ENCODE measurements at regions not wholly inside any gene's neighbourhood (a gene's known extent, or its start where the extent isn't known, plus 50 kb on each side); places are given as distances from the start of the nearest gene placed in this dataset.

- peak; percentile 76 for DNase-seq (ENCODE audit: low read depth)
- H3K4me3 ChIP-seq (ENCODE audit: control insufficient read depth, low read depth, low read length): no peak overlapping the region
- TF ChIP-seq CTCF (conservative IDR thresholded peaks at IDR 0.05; ENCODE audit: control insufficient read depth, insufficient read depth, low read depth, low read length): no peak
Observed at GRCh38 chrX:20521222-20521621, 254.5 kb upstream of the RPS6KA3 start.

- H3K4me3 ChIP-seq (ENCODE audit: control insufficient read depth, low read depth, low read length): no peak overlapping the region
- no peak for DNase-seq (ENCODE audit: low read depth)
- no peak for TF ChIP-seq CTCF (conservative IDR thresholded peaks at IDR 0.05; ENCODE audit: control insufficient read depth, insufficient read depth, low read depth, low read length)
Observed at GRCh38 chrX:20519826-20520225, 253.1 kb upstream of the RPS6KA3 start.

- no peak overlapping the region for H3K4me3 ChIP-seq (ENCODE audit: control insufficient read depth, low read depth, low read length)
- no peak for DNase-seq (ENCODE audit: low read depth)
- TF ChIP-seq CTCF (conservative IDR thresholded peaks at IDR 0.05; ENCODE audit: control insufficient read depth, insufficient read depth, low read depth, low read length): no peak
Observed at GRCh38 chrX:20519146-20519545, 252.4 kb upstream of the RPS6KA3 start.

- peak; percentile 79 for DNase-seq (ENCODE audit: low read depth)
- no peak overlapping the region for H3K4me3 ChIP-seq (ENCODE audit: control insufficient read depth, low read depth, low read length)
- TF ChIP-seq CTCF (conservative IDR thresholded peaks at IDR 0.05; ENCODE audit: control insufficient read depth, insufficient read depth, low read depth, low read length): no peak
Observed at GRCh38 chrX:20517565-20517964, 250.9 kb upstream of the RPS6KA3 start.

- TF ChIP-seq CTCF (conservative IDR thresholded peaks at IDR 0.05; ENCODE audit: control insufficient read depth, insufficient read depth, low read depth, low read length): no peak
- peak; percentile 89 for DNase-seq (ENCODE audit: low read depth)
- H3K4me3 ChIP-seq (ENCODE audit: control insufficient read depth, low read depth, low read length): no peak overlapping the region
Observed at GRCh38 chrX:20515841-20516461, 249.2 kb upstream of the RPS6KA3 start.

GRCh38 chrX:20514358-20514757 lies 247.6 kb upstream of the RPS6KA3 start:
- peak; percentile 92 for DNase-seq (ENCODE audit: low read depth)
- H3K4me3 ChIP-seq (ENCODE audit: control insufficient read depth, low read depth, low read length): no peak overlapping the region
- TF ChIP-seq CTCF (conservative IDR thresholded peaks at IDR 0.05; ENCODE audit: control insufficient read depth, insufficient read depth, low read depth, low read length): no peak

GRCh38 chrX:20513185-20513584 lies 246.5 kb upstream of the RPS6KA3 start:
- no peak for DNase-seq (ENCODE audit: low read depth)
- TF ChIP-seq CTCF (conservative IDR thresholded peaks at IDR 0.05; ENCODE audit: control insufficient read depth, insufficient read depth, low read depth, low read length): no peak
- no peak overlapping the region for H3K4me3 ChIP-seq (ENCODE audit: control insufficient read depth, low read depth, low read length)

All from fibroblast of mammary gland (primary cell).